Caco-2 (cell line): ENCODE measurements at regions not wholly inside any gene's neighbourhood (a gene's known extent, or its start where the extent isn't known, plus 50 kb on each side); places are given as distances from the start of the nearest gene placed in this dataset.
"Not testable (repeated sequence)": the region's sequence is repeated elsewhere in the genome, so short reads cannot be mapped to it uniquely, and the experiment has no call there.

Experiments
- BruUV-seq: library from RNA; stranded (reverse); fragments of 400-500 nt; replicated peaks from 2 replicates; lab custom pipeline; 2021; lab: Mats Ljungman, UMichigan
- CTCF ChIA-PET: fragments of 300-600 bp; sonication (Branson Sonifier 250); formaldehyde crosslinking; loops from one replicate; lab custom pipeline; 2022; ENCODE audit warnings: antibody characterized with exemption; lab: Charles Lee
- POLR2A ChIA-PET: fragments of 300-600 bp; sonication (Branson Sonifier 250); formaldehyde crosslinking; loops from one replicate; lab custom pipeline; 2022; ENCODE audit warnings: antibody characterized with exemption; lab: Charles Lee
- DNase-seq, 2 experiments: peaks; one replicate each; pipeline versions ENCODE4 v3.0.0 to v3.0.0-alpha.2; 2020 to 2022
- H3K27me3 ChIP-seq: replicated peaks from 2 replicates; pipeline ENCODE4 v1.6.0; 2011; ENCODE audit warnings: low read length; ENCODE audit not compliant: control insufficient read depth, insufficient read depth
- H3K36me3 ChIP-seq: 2 replicates; pipeline ENCODE4 v1.5.1; 2011; ENCODE audit warnings: low read length; ENCODE audit not compliant: control insufficient read depth, insufficient read depth
- H3K4me1 ChIP-seq: fragments of 250-450 bp; sonication (Bioruptor Pico); 2 replicates; pipeline ENCODE4 v1.5.1; 2020; ENCODE audit warnings: mild to moderate bottlenecking
- H3K4me3 ChIP-seq: 2 replicates; pipeline ENCODE4 v1.5.1; 2011; ENCODE audit warnings: low read depth, mild to moderate bottlenecking, control low read depth, low read length
- H3K9me3 ChIP-seq: fragments of 250-450 bp; sonication (Bioruptor Pico); 2 replicates; pipeline ENCODE4 v1.5.1; 2020; ENCODE audit warnings: mild to moderate bottlenecking, moderate library complexity
- H3K27ac Mint-ChIP-seq: one replicate; pipeline ENCODE4 v1.8.0; 2022; ENCODE audit warnings: mixed read lengths; ENCODE audit not compliant: unreplicated experiment
- H3K27me3 Mint-ChIP-seq: one replicate; pipeline ENCODE4 v1.8.0; 2022; ENCODE audit warnings: mixed read lengths; ENCODE audit not compliant: insufficient read depth, unreplicated experiment
- H3K36me3 Mint-ChIP-seq: one replicate; pipeline ENCODE4 v1.8.0; 2022; ENCODE audit warnings: mild to moderate bottlenecking, mixed read lengths; ENCODE audit not compliant: insufficient read depth, unreplicated experiment
- H3K4me1 Mint-ChIP-seq: one replicate; pipeline ENCODE4 v1.8.0; 2022; ENCODE audit warnings: low read depth, mixed read lengths; ENCODE audit not compliant: unreplicated experiment
- H3K4me3 Mint-ChIP-seq: one replicate; pipeline ENCODE4 v1.8.0; 2022; ENCODE audit warnings: mild to moderate bottlenecking, moderate library complexity, mixed read lengths; ENCODE audit not compliant: unreplicated experiment
- H3K9me3 Mint-ChIP-seq: one replicate; pipeline ENCODE4 v1.8.0; 2022; ENCODE audit warnings: mixed read lengths; ENCODE audit not compliant: unreplicated experiment
- intact Hi-C: fragments of 100-400 bp; cut with micrococcal nuclease; formaldehyde crosslinking; loops from one replicate; pipeline ENCODE4 v1.10.0; 2022; ENCODE audit not compliant: unreplicated experiment
- TF ChIP-seq, protein P1 (sequence below), 2 experiments: fragments of 200-600 bp in 1 of 2; IDR thresholded peaks; 1 replicate in 1 of 2; 2 replicates in 1 of 2; pipeline versions ENCODE4 v1.5.1 to v1.8.0; 2011 to 2022; ENCODE audit warnings: antibody characterized with exemption in 1 of 2, control low read depth in 1 of 2, inconsistent platforms in 1 of 2, low read depth in 1 of 2, low read length in 1 of 2, mild to moderate bottlenecking in 1 of 2, moderate library complexity in 1 of 2; ENCODE audit not compliant: insufficient read depth in 1 of 2, severe bottlenecking in 1 of 2, unreplicated experiment in 1 of 2

DNA sequence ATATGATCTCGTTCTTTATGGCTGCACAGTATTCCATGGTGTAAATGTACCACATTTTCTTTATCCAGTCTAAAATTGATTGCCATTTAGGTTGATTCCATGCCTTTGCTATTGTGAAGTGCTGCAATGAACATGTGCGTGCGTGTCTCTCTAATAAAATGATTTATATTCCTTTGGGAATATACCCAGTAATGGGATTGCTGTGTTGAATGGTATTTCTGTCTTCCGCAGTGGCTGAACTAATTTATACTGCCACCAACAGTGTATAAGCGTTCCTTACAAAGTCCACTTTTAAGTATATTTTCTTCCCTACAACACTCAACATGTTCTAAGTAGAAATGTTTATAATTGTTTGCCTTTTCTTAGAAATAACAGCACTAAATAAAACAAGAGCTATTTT, 521.9 kb downstream of the DTWD2 start:
- H3K36me3 Mint-ChIP-seq, result no peaks in the 10 kb centered on the region
- Histone ChIP-seq H3K4me3 (no peak overlapping the region), H3K9me3 (no peaks in the 10 kb centered on the region), H3K36me3 (no peaks in the 10 kb centered on the region), H3K4me1 (no peaks in the 10 kb centered on the region), H3K27me3 (no peaks in the 10 kb centered on the region)
- no peaks in the 10 kb centered on the region for H3K27me3 Mint-ChIP-seq
- POLR2A ChIA-PET, result no interaction called here
- H3K27ac Mint-ChIP-seq, result no peak overlapping the region
- H3K9me3 Mint-ChIP-seq, result no peaks in the 10 kb centered on the region
- TF ChIP-seq, protein P1, sequence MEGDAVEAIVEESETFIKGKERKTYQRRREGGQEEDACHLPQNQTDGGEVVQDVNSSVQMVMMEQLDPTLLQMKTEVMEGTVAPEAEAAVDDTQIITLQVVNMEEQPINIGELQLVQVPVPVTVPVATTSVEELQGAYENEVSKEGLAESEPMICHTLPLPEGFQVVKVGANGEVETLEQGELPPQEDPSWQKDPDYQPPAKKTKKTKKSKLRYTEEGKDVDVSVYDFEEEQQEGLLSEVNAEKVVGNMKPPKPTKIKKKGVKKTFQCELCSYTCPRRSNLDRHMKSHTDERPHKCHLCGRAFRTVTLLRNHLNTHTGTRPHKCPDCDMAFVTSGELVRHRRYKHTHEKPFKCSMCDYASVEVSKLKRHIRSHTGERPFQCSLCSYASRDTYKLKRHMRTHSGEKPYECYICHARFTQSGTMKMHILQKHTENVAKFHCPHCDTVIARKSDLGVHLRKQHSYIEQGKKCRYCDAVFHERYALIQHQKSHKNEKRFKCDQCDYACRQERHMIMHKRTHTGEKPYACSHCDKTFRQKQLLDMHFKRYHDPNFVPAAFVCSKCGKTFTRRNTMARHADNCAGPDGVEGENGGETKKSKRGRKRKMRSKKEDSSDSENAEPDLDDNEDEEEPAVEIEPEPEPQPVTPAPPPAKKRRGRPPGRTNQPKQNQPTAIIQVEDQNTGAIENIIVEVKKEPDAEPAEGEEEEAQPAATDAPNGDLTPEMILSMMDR (IDR thresholded peaks at IDR 0.05; ENCODE audit: insufficient read depth in 1 of 2, low read depth in 1 of 2, low read length in 1 of 2, severe bottlenecking in 1 of 2, unreplicated experiment in 1 of 2), result no peak
- no peaks in the 10 kb centered on the region for H3K4me1 Mint-ChIP-seq
- no peak overlapping the region for H3K4me3 Mint-ChIP-seq
- no TSS peak for BruUV-seq
- CTCF ChIA-PET, result no interaction called here
- DNase-seq, result no peak
- intact Hi-C loops, result no loop called here

DNA sequence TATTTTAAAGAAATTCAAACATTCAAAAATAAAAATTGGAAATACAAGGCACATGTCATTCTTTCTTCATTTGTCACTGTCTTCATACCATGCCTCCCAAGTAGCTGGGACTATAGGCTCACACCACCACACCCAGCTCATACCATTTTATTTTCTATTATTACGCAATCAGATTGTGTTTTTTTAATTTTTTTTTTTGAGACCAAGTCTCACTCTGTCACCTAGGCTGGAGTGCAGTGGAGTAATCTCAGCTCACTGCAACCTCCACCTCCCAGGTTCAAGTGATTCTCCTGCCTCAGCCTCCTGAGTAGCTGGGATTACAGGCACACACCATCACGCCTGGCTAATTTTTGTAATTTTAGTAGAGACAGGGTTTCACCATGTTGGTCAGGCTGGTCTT, 526.1 kb downstream of the DTWD2 start:
- H3K27ac Mint-ChIP-seq, POLR2A ChIA-PET, intact Hi-C loops, DNase-seq, H3K36me3 ChIP-seq, H3K4me1 ChIP-seq, H3K9me3 Mint-ChIP-seq, H3K4me1 Mint-ChIP-seq, BruUV-seq, H3K27me3 Mint-ChIP-seq, H3K9me3 ChIP-seq, CTCF ChIA-PET, H3K4me3 Mint-ChIP-seq, H3K36me3 Mint-ChIP-seq, H3K27me3 ChIP-seq, H3K4me3 ChIP-seq: not testable (repeated sequence)

DNA sequence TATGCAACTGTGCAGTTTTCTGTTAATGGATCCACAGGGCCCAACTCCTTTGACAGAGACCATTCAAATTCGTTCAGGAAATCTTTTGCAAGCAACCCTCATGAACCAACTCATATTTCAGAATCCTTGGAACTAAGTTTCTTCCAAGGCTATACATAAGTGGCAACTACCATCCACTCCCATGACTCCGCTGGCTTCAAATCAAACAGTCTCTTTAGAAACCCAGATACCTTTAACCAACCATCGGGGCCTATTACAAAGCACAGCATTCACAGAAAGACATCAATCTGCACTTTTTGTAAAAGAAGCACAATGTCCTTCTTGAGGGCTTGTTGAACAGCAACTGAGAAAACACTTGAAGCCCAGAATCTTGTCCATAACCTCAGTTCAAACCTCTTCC, 526.9 kb downstream of the DTWD2 start:
- H3K27me3 ChIP-seq, result no peaks in the 10 kb centered on the region; the same call in 1 of the 2 replicates
- intact Hi-C loops, result no loop called here
- Mint-ChIP-seq H3K27me3 (no peaks in the 10 kb centered on the region), H3K4me1 (no peaks in the 10 kb centered on the region), H3K4me3 (no peak overlapping the region), H3K9me3 (no peaks in the 10 kb centered on the region), H3K36me3 (no peaks in the 10 kb centered on the region), H3K27ac (no peak overlapping the region)
- no peak for DNase-seq
- TF ChIP-seq, protein P1 (IDR thresholded peaks at IDR 0.05; ENCODE audit: insufficient read depth in 1 of 2, low read depth in 1 of 2, low read length in 1 of 2, severe bottlenecking in 1 of 2, unreplicated experiment in 1 of 2), result no peak
- CTCF ChIA-PET, result no interaction called here
- BruUV-seq, result no TSS peak
- no peak overlapping the region for H3K4me3 ChIP-seq
- POLR2A ChIA-PET, result no interaction called here
- H3K36me3 ChIP-seq, result no peaks in the 10 kb centered on the region
- H3K4me1 ChIP-seq, result no peaks in the 10 kb centered on the region
- no peaks in the 10 kb centered on the region for H3K9me3 ChIP-seq

DNA sequence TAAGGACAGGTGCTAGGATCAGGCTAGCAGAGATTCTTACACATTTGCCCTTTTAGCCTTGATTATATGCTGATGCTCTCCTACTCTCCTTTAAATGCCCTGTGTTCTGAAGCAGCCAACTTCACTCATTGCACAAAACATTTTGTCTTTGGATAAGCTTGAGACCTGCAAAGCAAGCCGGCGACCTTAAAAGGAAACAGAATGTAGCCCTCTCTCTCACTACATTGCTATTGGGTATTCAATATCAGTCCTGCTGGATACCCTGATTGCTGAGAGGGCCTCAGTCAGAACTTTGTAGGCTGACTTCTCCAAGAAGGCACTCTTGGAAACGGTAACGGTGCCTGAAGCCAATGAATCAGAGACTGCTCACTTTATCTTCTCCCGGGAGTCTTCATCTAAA, 528.9 kb downstream of the DTWD2 start:
- TF ChIP-seq, protein P1 (IDR thresholded peaks at IDR 0.05; ENCODE audit: insufficient read depth in 1 of 2, low read depth in 1 of 2, low read length in 1 of 2, severe bottlenecking in 1 of 2, unreplicated experiment in 1 of 2), result no peak
- H3K4me3 ChIP-seq, result no peak overlapping the region
- Mint-ChIP-seq H3K27ac (no peak overlapping the region), H3K4me1 (no peaks in the 10 kb centered on the region), H3K9me3 (no peaks in the 10 kb centered on the region), H3K4me3 (no peak overlapping the region), H3K27me3 (no peaks in the 10 kb centered on the region), H3K36me3 (no peaks in the 10 kb centered on the region)
- ChIA-PET CTCF (no interaction called here), POLR2A (no interaction called here)
- H3K9me3 ChIP-seq, result no peaks in the 10 kb centered on the region
- H3K4me1 ChIP-seq, result no peaks in the 10 kb centered on the region
- no TSS peak for BruUV-seq
- DNase-seq, result no peak
- intact Hi-C loops, result no loop called here
- H3K27me3 ChIP-seq, result no peaks in the 10 kb centered on the region; the same call in 1 of the 2 replicates
- no peaks in the 10 kb centered on the region for H3K36me3 ChIP-seq
